Inflammatory macrophage treated with lipopolysaccharide for 4 hours (primary cell): ENCODE measurements at regions not wholly inside any gene's neighbourhood (a gene's known extent, or its start where the extent isn't known, plus 50 kb on each side); places are given as distances from the start of the nearest gene placed in this dataset.
"Not testable (repeated sequence)": the region's sequence is repeated elsewhere in the genome, so short reads cannot be mapped to it uniquely, and the experiment has no call there.

Source experiments
- DNase-seq: peaks from one replicate; pipeline ENCODE4 v3.0.0-alpha.2; 2020

DNA sequence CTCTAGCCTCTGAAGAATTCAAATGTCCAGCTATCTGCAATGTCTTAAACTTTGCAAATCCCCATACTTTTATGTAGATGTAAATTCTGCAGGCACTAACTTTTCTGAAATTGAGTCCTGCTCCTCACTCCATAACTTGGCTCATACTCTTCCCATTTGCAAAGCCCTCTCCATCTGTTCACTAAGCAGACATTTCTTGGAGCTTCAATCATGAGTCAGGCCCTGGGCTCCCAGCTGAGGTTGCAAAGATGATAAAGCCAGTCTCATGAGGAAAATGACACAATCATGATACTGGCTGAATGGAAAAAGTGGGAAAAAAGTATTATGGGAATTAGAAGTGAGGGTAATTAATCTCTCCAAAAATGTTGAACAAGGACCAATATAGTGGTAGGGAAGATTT lies 507.6 kb downstream of the NR2F2 start:
- DNase-seq: no peak

DNA sequence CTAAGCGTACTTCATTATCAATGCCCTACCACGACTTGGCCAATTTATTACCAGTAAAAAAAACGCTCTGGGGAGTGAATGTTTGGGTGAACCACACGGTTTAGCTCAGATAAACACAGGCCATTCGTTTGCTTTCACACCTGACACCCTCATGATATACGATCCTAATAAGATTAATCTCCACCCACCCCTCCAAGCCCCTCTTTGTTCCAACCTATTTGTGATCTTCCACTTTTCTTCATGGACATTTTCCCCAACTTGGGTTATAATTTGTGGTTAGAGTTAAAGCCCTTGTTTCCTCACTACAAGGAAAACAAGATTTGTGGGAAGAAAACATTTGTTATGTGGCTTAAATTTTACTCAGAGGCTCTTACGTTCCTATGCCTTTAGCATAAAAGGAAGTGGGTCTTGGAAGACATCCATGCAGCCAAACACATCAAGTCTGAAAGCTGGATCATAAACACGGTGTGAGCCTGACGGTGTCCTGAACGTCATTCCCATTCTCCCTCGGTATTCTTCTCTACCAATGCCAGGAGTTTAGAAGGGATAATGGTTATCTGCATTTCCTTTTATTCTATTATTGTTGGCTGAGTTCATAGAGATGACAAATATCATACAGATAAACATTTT lies 518.9 kb downstream of the NR2F2 start:
- DNase-seq: no peak

DNA sequence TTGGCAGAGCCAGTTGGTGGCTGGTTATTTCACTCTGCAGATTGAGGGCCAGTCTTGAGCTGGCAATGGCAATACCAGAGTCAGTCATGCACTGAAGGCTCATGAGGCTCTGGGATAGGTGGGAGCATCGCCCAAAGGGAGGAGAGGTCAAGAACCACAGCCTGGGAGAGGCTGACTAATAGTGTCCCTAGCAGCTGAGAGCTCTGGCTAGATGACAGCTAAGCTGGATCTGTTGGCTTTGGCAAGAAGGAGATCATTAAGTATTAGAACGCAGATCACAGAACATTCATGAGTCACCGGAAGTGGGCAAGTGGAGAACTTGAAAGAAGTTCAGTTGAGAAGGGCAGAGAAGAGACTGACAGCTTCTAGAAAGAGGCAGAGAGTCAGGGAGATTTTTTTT lies 521.1 kb downstream of the NR2F2 start:
- no peak for DNase-seq

DNA sequence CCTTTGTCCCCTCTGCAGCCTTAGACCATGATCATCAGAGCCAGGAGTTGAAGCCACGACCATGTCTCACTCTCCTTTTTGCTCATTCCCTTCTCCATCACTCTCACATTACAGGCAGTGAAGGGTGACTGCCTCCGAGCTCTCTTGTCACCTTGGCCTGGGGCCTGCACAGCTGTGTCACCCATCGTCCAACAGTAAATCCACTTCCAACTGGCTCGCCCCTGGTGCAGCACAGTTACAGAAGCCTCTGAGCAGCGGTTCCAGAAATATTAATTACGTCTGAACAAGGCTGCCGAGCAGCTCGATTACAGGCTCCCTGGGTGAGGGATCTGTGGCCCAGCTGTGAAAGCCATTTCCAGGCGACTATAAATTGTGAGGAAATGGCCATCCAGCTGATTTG lies 528.2 kb downstream of the NR2F2 start:
- DNase-seq: no peak

DNA sequence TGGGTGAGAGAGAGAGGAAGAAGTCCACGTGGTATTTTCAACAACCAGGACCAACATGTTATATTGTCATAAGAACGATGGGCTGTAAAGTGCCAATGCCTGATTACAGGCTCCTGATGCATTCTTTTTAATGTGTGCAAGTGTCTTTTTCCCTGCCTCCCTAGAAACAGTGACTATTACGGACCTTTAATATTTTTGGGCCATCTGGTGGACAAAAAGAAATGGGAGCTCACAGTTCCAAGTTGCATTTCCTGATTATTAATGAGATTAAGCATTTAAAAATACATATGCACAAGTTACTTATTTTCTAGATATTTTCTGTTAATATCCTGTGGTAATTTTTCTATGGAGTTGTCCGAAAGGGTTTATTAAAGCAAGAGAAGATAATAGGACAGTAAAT lies 530.2 kb downstream of the NR2F2 start:
- DNase-seq: no peak

DNA sequence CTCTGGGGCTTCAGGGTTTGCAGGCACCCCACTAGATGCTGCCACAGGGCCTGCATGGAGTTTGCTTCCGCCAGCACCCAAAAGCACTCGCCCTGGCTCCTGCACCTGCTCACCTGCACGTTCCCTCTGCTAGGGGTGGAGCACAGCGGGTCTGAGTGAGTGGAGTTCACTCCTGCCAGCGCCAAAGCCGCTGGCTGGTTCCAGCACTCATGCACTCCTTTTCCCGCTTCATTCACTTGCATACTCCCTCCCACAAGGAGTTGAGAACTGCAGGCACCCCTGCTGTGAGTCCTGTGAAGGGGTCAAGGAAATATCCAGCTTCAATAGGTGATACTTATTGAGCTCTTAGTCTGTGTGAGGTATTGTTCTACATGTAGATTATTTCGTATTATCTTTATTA lies 537.5 kb downstream of the NR2F2 start:
- DNase-seq: no peak

DNA sequence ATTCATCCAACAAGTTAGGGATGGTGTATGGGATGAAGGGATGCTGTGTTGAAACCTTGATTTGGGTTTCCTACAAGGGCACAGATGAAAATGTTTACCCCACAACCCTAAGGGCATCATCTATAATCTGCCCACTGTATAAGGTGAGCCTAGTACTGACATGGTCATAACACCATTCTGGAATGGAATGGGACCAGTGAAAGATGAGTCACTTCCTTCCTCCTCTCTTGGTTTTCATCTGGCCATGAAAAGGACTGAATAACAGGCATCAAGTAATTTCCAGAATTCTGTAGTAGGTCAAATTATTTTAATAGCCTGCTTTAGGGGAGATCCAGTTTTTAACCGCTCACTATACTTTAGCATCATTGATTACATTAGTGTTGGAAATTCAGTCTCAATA lies 538.6 kb downstream of the NR2F2 start:
- no peak for DNase-seq

DNA sequence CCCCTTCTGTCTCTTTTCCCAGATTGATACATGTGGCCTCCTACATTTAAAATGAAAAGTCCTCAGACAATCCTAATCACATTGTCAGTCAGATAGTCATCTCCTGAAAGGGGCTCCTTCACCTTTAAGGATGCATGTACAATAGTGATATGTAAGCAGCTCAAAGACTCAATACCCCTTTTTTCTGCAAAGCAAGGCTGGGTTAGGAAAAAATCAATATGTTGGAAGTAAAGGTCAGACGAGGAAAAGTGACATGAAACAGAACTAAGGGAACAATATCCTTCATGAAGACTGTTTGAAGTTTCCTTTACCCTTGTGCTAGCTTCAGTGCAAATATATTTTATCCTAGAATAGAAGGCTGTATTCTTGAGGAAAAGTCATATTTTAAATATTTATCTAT lies 539.3 kb downstream of the NR2F2 start:
- DNase-seq: no peak

DNA sequence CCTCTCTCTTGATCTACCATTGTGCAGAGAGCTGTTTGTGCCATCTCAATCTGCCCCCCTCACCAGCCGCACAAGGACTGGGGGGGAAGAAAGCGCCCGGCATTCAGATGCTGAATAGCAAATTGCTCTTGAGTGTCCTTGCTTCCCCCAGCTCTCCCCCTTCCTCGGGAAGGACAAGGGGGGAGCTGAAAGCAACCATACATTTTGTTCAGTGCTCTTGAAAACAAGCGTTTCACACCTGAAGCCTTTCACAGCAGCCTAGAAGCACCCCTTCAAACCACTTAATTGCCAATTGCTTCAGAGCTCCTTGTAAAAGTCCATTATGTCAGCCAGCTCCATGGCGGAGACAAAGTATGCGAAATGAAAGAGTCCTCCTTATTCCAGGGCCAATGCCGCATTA lies 540.1 kb downstream of the NR2F2 start:
- DNase-seq: no peak

DNA sequence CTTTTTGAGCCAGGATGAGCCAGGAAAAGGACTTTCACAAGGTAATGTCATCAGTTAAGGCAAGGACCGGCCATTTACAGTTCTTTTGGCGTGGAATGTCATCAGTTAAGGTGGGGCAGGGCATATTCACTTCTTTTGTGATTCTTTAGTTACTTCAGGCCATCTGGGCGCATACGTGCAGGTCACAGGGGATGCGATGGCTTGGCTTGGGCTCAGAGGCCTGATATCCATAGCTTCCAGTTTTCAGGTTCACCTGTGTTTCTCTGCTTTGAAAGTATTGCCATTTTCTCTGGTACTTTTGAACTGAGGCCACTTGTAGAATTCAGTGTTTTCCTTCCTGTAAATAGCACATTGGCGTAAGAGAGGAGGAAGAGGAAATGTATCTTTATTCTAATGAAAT lies 546.9 kb downstream of the NR2F2 start:
- DNase-seq: not testable (repeated sequence)

DNA sequence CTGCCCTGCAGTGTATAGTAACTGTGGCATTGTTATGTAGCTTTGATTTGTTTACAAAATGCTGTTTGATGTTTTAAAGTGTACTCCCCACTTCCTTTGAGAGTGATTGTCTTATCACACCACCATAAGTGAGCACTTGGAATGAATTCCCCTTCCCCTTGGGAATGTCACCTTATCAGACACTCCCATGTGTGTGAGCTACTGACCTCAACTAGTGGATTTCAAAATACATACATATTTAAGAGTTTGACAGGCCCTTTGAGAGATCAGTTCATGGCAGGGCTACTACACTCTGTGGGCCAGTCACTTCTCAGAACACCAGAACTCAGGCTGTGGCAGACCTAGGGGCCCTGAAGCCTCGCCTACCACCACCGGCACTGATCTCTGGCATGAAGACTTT lies 547.6 kb downstream of the NR2F2 start:
- no peak for DNase-seq

DNA sequence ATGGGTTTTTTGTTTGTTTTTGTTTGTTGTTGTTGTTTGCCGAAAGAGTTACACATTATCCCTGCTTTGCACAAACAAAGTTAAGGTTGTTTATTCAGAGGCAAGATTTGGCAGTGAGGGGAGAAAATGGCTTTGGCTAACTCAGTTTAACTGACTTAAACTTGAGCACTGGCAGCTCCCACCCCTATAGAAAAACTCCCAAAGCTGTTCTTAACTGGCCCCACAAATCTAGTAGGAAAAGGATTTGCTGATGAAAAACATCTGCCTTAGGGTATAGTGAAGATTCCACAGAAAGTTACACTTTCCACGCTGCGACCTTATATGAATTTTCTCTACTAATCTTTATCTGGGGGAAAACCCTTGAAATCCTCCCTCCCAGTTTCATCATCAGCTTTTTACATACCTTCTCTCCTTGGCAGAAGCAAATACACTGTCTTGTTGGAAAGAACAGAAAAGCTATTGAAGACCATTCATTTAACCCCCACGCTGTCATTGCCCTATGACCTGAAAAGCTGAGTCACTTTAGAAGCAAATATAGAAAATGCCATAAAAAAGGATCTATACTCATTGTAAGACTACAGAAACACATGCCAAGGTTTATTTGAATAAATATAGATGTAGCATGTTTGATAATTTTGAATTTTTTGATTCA lies 551.7 kb downstream of the NR2F2 start:
- DNase-seq: no peak

DNA sequence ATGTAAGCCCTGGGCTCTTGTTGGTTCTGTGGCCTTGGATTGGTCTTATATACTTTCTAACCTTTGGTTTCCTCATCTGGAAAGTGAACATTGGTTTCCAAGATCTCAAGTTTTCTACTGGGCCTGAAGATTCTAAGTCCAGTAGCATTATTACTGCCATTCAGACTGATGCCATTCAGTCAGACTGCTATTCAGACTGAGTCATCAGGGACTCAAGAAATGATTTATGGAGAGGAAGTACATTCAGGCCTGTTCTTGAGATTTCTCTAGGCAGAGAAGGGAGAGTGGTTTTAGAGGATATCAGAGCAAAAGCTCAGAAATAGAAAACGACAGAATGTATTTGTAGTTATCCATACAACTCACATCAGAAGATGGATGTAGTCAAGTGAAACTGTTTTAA lies 557.2 kb downstream of the NR2F2 start:
- no peak for DNase-seq

DNA sequence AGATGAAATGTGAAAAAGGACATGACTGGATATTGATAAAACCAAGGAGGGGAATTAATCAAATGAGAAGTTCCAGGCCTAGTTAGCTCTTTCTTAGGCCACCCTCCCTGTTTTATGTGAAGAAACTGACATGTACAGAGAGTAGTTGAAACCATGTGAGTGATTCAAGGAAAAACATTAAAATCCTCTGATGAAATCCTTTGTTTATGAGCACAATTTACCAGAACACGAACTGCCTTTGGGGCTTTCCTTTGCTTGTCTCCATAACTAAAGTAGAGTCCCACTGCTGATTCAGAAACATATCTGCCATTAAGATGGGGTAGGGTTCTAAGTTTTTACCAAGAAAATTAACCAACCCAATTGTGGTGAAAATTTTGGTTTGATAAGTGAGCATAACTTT lies 558.3 kb downstream of the NR2F2 start:
- DNase-seq: no peak

DNA sequence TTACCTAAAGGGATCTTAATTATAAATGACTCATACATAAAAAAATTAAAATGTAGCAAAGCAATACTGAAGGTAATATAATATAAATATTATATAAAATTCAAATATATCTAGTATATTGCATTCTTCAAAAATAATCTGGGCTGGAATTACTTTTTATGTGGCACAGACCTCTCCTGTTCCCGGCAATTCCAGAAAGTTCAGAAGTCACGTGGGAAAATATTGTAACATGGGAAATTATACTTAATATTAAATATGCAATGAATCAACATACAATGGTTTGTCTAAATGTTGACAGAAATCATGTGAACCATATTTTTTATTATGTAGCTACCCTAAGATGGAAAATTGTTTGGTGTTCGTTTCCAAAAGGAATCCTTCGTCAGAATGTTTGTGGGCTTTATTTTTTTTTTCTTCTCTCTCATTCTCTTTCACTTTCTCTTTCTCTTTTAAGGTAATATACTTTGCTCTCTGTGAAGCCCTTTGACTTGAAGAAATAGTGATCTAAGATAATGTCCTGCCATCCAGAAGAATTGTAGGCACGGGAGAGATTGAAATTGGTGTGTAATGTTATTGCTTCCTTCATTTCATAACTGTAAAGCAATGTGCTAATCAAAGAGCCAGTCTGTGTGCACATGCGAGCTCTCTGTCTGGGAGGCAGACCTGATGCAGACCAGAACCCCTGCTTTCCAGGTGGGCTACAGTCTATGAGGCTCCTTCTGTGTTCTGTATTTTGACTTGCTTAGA lies 559.4 kb downstream of the NR2F2 start:
- no peak for DNase-seq

DNA sequence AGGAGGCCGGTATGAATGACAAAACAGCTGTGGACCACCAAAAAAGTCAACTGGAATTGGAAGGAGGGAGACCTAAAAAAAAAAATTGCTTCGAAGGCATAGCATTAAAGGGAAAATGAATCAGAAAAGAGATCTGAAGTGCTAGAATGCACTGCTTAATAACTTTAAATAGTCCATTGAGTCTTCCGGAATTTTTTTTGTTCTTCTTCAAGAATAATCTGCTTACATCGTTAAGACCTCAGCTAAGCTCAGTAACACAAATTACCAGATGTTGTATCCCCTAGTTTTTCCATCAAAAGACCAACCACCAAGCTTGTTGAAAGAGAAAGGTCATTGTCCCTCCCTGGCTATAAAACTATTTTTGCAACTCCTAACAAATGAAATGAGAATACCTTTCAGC lies 560.5 kb downstream of the NR2F2 start:
- no peak for DNase-seq

DNA sequence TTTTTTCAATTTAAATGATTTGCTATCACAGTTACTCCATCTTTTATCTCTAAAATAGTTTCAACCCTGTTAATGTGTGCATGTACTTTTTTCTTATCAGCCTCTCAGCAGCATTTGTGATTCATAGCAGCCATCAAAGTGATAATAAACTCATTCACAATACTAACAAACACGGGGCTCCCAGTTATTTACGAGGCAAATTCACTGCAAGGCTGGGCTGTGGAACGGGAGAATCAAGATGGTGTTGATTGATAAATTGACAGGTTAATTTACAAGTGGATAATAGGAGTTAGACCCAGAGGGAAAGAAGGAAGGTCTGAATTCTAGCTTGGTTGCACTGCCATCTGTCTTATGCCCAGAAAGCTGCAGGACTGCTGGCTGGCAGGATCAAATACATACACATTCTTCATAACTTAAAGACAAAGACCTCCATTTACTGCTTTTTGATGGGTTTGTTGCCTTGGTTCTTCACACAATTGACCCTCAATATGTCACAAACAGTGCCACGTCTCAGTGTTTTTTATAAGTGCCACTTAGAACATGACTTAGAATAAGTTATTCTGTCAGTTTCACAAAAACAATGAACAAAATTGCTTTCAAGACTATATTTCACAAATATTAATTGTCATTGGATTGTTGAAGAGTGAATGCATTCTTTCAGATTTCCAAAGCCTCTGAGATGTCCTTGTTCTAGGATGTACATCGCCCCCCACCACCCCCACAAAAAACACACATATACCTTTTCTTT lies 562.8 kb downstream of the NR2F2 start:
- DNase-seq: peak; percentile 6

DNA sequence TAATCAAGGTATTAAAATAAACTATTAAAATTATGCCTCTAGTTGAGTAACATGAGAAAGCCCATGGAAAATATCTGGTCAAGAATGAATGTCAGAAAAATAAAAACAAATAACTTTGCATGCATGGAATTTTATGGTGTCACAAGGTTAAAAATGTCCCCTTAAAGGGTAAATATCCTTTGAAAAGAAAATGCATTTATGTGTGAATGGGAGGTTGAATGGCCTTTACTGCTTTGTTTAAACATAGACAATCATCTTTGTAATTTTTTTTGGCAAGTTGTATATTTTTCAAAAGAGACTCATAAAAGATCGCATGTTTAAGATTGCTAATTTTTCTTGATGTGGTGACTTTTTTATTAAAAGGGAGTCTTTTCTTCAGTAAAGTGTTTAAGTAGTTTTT lies 564.2 kb downstream of the NR2F2 start:
- DNase-seq: no peak

DNA sequence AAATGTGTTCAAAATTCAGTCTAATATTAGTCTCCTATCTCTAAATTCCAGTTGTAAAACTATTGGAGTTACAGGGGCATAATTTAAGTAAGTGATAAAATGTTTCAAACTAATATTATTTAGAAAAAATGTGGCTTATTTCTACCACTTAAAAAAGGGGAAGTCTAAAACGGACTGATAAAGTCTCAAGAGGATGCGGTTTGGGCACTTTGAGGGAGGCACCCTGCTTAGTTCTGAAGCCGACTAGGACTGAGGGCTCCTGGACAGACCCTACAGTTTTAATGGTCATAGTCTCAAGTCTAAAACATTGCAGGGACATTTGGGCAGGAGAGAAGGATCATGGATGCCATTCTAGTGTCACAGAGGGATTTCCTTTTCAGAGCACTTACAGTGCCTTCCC lies 566.3 kb downstream of the NR2F2 start:
- no peak for DNase-seq

DNA sequence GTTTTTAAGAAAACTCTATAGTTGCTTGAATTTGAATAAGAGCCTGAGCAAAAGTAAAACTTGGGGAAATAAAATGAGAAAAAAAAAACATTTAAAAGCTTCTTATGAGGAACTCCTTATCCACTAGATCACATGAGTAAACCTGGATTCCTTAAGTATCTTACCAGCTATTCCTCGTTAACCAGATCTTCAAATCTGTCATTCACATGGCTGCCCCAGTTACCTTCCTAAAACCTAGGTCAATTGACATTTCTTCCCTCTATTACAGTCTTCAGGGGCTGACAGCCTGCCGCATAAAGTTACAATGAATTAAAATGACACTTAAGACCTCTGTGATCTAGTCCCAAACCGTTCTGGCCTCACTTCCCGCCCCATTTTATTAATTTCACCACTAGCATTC lies 583.6 kb downstream of the NR2F2 start:
- no peak for DNase-seq

DNA sequence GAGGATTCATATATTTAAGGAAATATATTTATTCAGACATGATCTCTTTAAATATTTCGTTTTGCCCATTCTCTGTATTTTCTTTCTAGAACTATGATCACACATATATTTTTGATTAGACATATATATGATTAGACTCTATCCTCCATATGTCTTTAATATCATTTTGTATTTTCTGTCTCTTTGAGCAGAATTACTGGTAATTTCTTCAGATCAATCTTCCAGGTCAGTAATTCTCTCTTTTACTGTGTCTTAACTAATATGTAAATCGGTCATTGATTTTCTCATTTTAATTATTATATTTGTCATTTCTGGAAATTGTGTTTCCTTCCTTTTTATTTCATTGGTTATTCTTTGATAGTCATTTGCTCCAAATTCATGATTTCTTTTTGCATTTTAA lies 586.2 kb downstream of the NR2F2 start:
- DNase-seq: no peak

DNA sequence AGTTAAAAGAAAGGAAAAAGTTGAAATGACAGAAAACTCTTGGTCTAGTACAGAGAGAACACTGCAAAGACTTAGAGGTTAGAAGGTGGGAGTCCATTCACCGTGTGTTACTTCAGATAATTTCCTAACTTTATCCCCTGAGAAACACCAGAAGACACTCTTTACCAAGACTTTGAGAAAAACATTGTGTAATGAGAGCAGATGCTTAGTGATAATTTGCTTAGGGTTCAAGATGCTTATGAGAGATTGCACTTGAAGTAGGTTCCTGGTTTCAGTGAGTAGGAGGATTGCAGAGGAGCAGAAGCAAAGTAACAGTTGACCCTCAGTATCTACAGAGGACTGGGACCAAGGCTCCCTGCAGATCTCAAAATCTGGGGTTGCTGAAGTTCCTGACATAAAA lies 594.1 kb downstream of the NR2F2 start:
- no peak for DNase-seq

DNA sequence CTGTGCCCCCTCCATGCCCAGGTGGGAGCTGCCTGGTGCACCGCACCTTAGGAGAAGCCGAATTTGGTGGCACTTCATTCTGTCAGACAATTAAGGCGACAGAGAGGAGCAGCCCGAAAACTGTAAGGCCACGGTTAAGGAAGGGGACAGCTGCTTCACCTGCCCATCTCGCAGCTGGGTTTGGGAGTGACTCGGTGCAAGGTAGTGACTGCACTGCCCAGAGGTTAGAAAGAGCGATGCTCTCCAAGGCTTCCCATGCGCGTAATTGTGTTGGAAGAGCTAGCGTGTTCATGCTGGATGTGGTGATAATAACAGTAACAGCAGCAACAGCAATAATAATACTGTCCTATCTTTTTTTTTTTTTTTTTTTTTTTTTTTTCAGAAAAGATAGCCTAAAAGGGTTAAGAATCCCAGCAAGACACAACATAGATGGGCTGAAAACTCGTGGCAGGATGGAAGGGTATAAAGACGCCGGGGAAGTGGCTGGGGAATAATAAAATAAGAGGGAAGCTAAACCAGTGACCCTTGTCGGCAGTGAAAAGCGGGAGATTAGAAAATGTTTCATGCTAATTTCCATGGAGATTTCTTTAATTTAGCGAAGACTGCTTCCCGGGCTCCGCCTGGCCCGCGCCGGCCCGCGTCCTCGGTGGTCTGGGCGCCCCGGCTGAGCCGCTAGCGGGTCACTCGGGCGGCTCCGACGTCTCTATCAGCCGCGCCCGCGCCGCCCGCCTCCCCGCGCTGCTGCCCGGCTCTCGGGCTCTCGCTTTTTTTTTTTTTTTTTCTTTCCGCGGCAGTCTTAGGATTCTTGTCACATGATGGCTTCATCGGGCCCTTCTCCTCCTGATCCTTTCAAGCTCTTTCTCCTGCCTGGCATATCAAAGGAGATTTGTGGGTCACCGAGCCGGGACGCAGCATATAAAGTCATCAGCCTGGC lies 617.1 kb downstream of the NR2F2 start:
- no peak for DNase-seq
